MM.1S (cell line): ENCODE measurements at regions not wholly inside any gene's neighbourhood (a gene's known extent, or its start where the extent isn't known, plus 50 kb on each side); places are given as distances from the start of the nearest gene placed in this dataset.

ENCODE experiments used
- EZH2 ChIP-seq: fragments of 300-600 bp; sonication (generic); optimal IDR thresholded peaks from 2 replicates; pipeline ENCODE3; 2017; ENCODE audit warnings: low read depth, mild to moderate bottlenecking, antibody characterized with exemption, low read length, mixed read lengths
- EZH2phosphoT487 ChIP-seq: fragments of 300-600 bp; sonication (generic); IDR thresholded peaks from 2 replicates; pipeline ENCODE4 v1.6.1; 2018; ENCODE audit warnings: antibody characterized with exemption, low read length
- TF ChIP-seq, protein P1 (sequence below): fragments of 300-600 bp; sonication (generic); IDR thresholded peaks from 2 replicates; pipeline ENCODE4 v1.5.1; 2016; ENCODE audit warnings: antibody characterized with exemption, low read length, mixed read lengths

DNA sequence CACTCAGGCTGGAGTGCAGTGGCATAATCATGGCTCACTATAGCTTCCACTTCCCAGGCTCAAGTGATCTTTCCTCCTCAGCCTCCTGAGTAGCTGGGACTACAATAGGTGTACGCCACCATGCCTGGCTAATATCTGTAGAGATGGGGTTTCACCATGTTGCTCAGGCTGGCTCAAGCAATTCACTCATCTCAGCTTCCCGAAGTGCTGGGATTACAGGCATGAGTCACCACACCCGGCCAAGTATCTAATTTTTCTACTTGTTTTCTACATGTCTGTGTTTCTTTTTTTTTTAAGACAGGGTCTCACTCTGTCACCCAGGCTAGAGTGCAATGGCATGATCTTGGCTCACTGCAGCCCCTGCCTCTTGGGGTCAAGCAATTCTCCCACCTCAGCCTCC lies 119.7 kb upstream of the MED13L start:
- TF ChIP-seq, protein P1, sequence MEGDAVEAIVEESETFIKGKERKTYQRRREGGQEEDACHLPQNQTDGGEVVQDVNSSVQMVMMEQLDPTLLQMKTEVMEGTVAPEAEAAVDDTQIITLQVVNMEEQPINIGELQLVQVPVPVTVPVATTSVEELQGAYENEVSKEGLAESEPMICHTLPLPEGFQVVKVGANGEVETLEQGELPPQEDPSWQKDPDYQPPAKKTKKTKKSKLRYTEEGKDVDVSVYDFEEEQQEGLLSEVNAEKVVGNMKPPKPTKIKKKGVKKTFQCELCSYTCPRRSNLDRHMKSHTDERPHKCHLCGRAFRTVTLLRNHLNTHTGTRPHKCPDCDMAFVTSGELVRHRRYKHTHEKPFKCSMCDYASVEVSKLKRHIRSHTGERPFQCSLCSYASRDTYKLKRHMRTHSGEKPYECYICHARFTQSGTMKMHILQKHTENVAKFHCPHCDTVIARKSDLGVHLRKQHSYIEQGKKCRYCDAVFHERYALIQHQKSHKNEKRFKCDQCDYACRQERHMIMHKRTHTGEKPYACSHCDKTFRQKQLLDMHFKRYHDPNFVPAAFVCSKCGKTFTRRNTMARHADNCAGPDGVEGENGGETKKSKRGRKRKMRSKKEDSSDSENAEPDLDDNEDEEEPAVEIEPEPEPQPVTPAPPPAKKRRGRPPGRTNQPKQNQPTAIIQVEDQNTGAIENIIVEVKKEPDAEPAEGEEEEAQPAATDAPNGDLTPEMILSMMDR = no peak
- TF ChIP-seq EZH2 (no peak), EZH2phosphoT487 (no peak)
